ENCODE measurements at regions not wholly inside any gene's neighbourhood (a gene's known extent, or its start where the extent isn't known, plus 50 kb on each side); places are given as distances from the start of the nearest gene placed in this dataset.

DNA sequence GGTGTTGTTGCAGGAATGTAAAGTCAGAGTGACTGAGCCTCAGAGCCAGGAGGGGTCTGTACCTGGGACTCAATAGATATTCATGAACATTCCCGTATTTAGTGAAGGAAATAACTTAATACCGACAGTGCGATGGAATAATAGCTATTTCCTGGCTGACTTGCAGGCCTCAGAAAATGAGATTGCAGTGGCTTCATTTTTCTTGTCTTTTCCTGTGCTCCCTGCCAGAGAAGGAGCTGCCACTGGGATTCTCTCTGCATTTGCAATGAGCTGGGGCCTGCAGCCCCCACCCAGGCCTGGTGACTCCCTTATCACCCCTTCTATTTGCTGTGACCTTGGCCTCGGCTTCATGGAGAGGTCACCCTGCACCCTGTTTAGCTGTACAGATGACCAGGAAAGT, 173.4 kb downstream of the MIAT start:
- no peaks in the 10 kb centered on the region for H3K79me2 ChIP-seq (ENCODE audit: insufficient read depth, low read length)
- Mint-ChIP-seq H3K4me3 (no peak overlapping the region), H3K9me3 (no peaks in the 10 kb centered on the region), H3K36me3 (ENCODE audit: insufficient read depth in 1 of 3, low read depth in 3 of 3) (no peaks in the 10 kb centered on the region), H3K27me3 (ENCODE audit: low read depth) (peaks cover 26% of the 10 kb centered on the region), H3K27ac (no peak overlapping the region), H3K4me1 (peaks cover 0 to 3% of the 10 kb centered on the region in 2 experiments; a peak in 1 of 4 replicates)
- no peak overlapping the region for H2AK5ac ChIP-seq (ENCODE audit: insufficient read length, low read length)
- H3K9ac ChIP-seq (ENCODE audit: extremely low read depth, insufficient read length, low read length): no peak overlapping the region
- no peak overlapping the region for H4K8ac ChIP-seq (replicated peaks; ENCODE audit: insufficient read length, low read depth, low read length)
- H3K27ac ChIP-seq (ENCODE audit: insufficient read length, low read depth, low read length): no peak overlapping the region
- no peak overlapping the region for H3K18ac ChIP-seq (ENCODE audit: insufficient read length, low read depth, low read length)
- no peak overlapping the region for H2AFZ ChIP-seq (ENCODE audit: low read length)
- no peak overlapping the region for H2BK15ac ChIP-seq (ENCODE audit: low read depth, low read length)
- no peak overlapping the region for H3K4ac ChIP-seq (ENCODE audit: low read depth, low read length)
- H2BK12ac ChIP-seq (ENCODE audit: insufficient read length, low read depth, low read length): no peak overlapping the region
- DNase-seq: no peak
- H4K20me1 ChIP-seq (ENCODE audit: control insufficient read depth, insufficient read depth, insufficient read length): no peaks in the 10 kb centered on the region
- H4K5ac ChIP-seq (ENCODE audit: insufficient read length, low read depth, low read length): no peak overlapping the region
- no peak overlapping the region for H2BK120ac ChIP-seq (ENCODE audit: low read depth, low read length, poor library complexity, severe bottlenecking)
- no peak overlapping the region for H3T11ph ChIP-seq (ENCODE audit: low read length)
- H3K23me2 ChIP-seq (ENCODE audit: insufficient read length, low read depth, low read length, poor library complexity, severe bottlenecking): no peaks in the 10 kb centered on the region
- H3K14ac ChIP-seq (ENCODE audit: insufficient read depth, low read length): no peak overlapping the region
- no peak overlapping the region for H3K23ac ChIP-seq (ENCODE audit: insufficient read length, low read depth, low read length)
- H3K27me3 ChIP-seq (ENCODE audit: insufficient read depth, low read length): no peaks in the 10 kb centered on the region
- no CpG with 5 or more reads among the region's 4 CpGs for whole genome bisulfite sequencing (ENCODE audit: extremely low coverage, insufficient read length, low lambda C conversion rate)
- no peak overlapping the region for H3K56ac ChIP-seq (ENCODE audit: insufficient read length, low read depth, low read length)
- no peak overlapping the region for H4K91ac ChIP-seq (ENCODE audit: insufficient read length, low read depth, low read length)
- H3K79me1 ChIP-seq (ENCODE audit: insufficient read depth, low read depth, low read length, poor library complexity, severe bottlenecking): no peaks in the 10 kb centered on the region
- no peak overlapping the region for H3K4me2 ChIP-seq (ENCODE audit: insufficient read depth, insufficient read length, low read length)
- no peak overlapping the region for H2BK20ac ChIP-seq (ENCODE audit: low read depth, low read length, poor library complexity, severe bottlenecking)
- H3K4me1 ChIP-seq (ENCODE audit: insufficient read depth, low read length): no peaks in the 10 kb centered on the region
- no peak overlapping the region for H2BK5ac ChIP-seq (ENCODE audit: insufficient read length, low read length)
- H3K9me3 ChIP-seq (ENCODE audit: control insufficient read depth, low read depth, low read length): no peaks in the 10 kb centered on the region
- TF ChIP-seq, protein P1, sequence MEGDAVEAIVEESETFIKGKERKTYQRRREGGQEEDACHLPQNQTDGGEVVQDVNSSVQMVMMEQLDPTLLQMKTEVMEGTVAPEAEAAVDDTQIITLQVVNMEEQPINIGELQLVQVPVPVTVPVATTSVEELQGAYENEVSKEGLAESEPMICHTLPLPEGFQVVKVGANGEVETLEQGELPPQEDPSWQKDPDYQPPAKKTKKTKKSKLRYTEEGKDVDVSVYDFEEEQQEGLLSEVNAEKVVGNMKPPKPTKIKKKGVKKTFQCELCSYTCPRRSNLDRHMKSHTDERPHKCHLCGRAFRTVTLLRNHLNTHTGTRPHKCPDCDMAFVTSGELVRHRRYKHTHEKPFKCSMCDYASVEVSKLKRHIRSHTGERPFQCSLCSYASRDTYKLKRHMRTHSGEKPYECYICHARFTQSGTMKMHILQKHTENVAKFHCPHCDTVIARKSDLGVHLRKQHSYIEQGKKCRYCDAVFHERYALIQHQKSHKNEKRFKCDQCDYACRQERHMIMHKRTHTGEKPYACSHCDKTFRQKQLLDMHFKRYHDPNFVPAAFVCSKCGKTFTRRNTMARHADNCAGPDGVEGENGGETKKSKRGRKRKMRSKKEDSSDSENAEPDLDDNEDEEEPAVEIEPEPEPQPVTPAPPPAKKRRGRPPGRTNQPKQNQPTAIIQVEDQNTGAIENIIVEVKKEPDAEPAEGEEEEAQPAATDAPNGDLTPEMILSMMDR (conservative IDR thresholded peaks at IDR 0.05): no peak
